ENCODE measurements at regions not wholly inside any gene's neighbourhood (a gene's known extent, or its start where the extent isn't known, plus 50 kb on each side); places are given as distances from the start of the nearest gene placed in this dataset.

DNA sequence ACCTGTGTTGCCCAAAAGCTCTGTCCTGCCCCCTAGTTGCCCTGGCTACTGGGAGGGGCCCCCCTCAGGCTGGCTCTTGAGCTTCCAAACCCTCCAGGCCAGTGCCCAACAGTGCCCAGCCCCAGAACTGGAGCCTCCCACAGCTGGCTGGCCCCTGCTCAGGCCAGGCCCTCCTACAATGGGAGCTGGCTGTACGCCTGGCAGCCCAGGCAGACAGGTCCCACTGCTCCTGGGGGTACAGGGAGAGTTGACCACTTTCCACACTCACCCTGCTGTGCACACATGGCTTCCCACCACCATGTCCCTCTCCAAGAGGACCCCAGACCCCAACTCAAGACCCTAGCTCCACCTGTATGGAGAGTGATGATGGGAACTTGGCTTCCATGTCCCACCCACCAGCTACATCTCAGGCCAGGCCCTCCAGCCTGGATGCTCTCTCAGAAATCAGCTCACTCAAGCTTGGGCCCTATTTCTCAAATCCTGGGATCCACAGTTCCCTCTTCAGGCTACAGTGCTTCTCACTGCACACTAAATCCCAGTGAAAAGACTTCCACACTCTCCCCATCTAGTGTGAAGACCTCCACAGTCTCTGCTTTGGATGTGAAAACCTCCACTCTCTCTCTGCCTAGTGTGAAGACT is 92.6 kb downstream of the OAT start:
- no peaks in the 10 kb centered on the region for H3K36me3 ChIP-seq
- no peak overlapping the region for H3K27ac ChIP-seq
- 0 to 2% methylated on average over 1 of the region's 1 CpG for WGBS, 2 donors
- no peak overlapping the region for H3K4me3 ChIP-seq
- H3K4me1 ChIP-seq = no peaks in the 10 kb centered on the region
- intact Hi-C loops (cut with DNase I) = no loop called here
- no peaks in the 10 kb centered on the region for H3K9me3 ChIP-seq
- DNase-seq = peak; percentile 52
- TF ChIP-seq EP300 (IDR thresholded peaks at IDR 0.05) (no peak), POLR2A (IDR thresholded peaks at IDR 0.05) (no peak), CTCF (IDR thresholded peaks at IDR 0.05) (no peak), POLR2AphosphoS5 (IDR thresholded peaks at IDR 0.05) (no peak)
- H3K27me3 ChIP-seq = no peaks in the 10 kb centered on the region

DNA sequence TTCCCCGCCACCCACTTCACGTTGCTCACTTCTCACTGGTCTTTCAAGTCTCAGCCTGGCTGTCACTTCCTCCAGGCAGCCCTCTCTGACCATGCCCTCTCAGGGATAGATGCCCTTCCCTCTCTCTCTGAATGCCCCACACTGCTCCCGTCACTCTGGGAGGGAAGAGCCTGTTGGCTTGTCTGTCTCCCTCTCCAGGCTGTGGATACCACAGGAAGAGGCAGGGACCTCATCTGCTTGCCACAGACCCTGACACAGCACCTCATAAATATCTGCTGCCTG is 93.1 kb downstream of the OAT start:
- Histone ChIP-seq H3K36me3 (no peaks in the 10 kb centered on the region), H3K27me3 (no peaks in the 10 kb centered on the region), H3K4me1 (no peaks in the 10 kb centered on the region), H3K27ac (no peak overlapping the region), H3K9me3 (no peaks in the 10 kb centered on the region), H3K4me3 (no peak overlapping the region)
- DNase-seq = peak; percentile 46
- WGBS, 2 donors = 66 to 73% methylated on average over 3 of the region's 3 CpGs
- intact Hi-C loops (cut with DNase I) = no loop called here
- TF ChIP-seq CTCF (IDR thresholded peaks at IDR 0.05) (no peak), POLR2AphosphoS5 (IDR thresholded peaks at IDR 0.05) (no peak), EP300 (IDR thresholded peaks at IDR 0.05) (no peak), POLR2A (IDR thresholded peaks at IDR 0.05) (no peak)

GRCh38 chr10:124324856-124325632 is 93.7 kb downstream of the OAT start:
- Histone ChIP-seq H3K4me1 (no peaks in the 10 kb centered on the region), H3K27ac (no peak overlapping the region), H3K36me3 (no peaks in the 10 kb centered on the region), H3K9me3 (no peaks in the 10 kb centered on the region), H3K27me3 (no peaks in the 10 kb centered on the region), H3K4me3 (no peak overlapping the region)
- TF ChIP-seq POLR2A (IDR thresholded peaks at IDR 0.05) = no peak
- 79 to 88% methylated on average over 19 of the region's 19 CpGs for WGBS, 2 donors
- DNase-seq = peak; percentile 53
- intact Hi-C loops (cut with DNase I) = no loop called here

- Histone ChIP-seq H3K4me1 (no peaks in the 10 kb centered on the region), H3K27me3 (no peaks in the 10 kb centered on the region), H3K4me3 (no peak overlapping the region), H3K9me3 (no peaks in the 10 kb centered on the region), H3K36me3 (no peaks in the 10 kb centered on the region), H3K27ac (no peak overlapping the region)
- DNase-seq = peak; percentile 32
- TF ChIP-seq CTCF (IDR thresholded peaks at IDR 0.05) (no peak), POLR2A (IDR thresholded peaks at IDR 0.05) (no peak), EP300 (IDR thresholded peaks at IDR 0.05) (no peak), POLR2AphosphoS5 (IDR thresholded peaks at IDR 0.05) (no peak)
- intact Hi-C loops (cut with DNase I) = no loop called here
- 64 to 79% methylated on average over 6 of the region's 6 CpGs for WGBS, 2 donors
Measured at GRCh38 chr10:124324451-124324850, 94.3 kb downstream of the OAT start.

DNA sequence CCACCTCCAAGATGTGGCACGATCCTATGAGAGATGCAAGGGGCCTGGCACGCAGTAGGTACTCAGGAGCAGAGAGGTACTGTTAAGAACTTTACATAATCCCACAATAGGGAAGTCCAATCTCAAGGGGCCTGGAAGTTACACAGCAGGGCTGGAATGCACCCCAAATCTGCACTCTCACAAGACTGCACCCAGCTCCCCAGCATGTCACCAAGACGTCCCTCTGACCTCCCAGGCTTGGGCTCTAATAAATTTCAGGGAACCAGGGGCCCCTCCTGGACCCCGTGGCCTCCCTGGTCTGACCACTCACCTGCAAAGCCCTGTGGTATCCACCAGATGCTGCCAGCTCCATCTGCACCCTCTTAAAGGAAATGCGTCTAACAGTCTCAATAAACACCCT is 94.9 kb downstream of the OAT start:
- TF ChIP-seq EP300 (IDR thresholded peaks at IDR 0.05) (no peak), CTCF (IDR thresholded peaks at IDR 0.05) (no peak), POLR2AphosphoS5 (IDR thresholded peaks at IDR 0.05) (no peak), POLR2A (IDR thresholded peaks at IDR 0.05) (no peak)
- intact Hi-C loops (cut with DNase I) = no loop called here
- H3K4me3 ChIP-seq = no peak overlapping the region
- H3K27ac ChIP-seq = no peak overlapping the region
- H3K4me1 ChIP-seq = no peaks in the 10 kb centered on the region
- peak; percentile 41 for DNase-seq
- H3K27me3 ChIP-seq = no peaks in the 10 kb centered on the region
- WGBS, 2 donors = 47 to 72% methylated on average over 5 of the region's 5 CpGs
- no peaks in the 10 kb centered on the region for H3K9me3 ChIP-seq
- H3K36me3 ChIP-seq = no peaks in the 10 kb centered on the region

Measured in sigmoid colon (tissue), 6 donors.